Karpas-422 (cell line): ENCODE measurements at regions not wholly inside any gene's neighbourhood (a gene's known extent, or its start where the extent isn't known, plus 50 kb on each side); places are given as distances from the start of the nearest gene placed in this dataset.
"Not testable (repeated sequence)": the region's sequence is repeated elsewhere in the genome, so short reads cannot be mapped to it uniquely, and the experiment has no call there.

ENCODE experiments used
- DNase-seq: peaks from one replicate; pipeline ENCODE4 v3.0.0-alpha.2; 2015
- H2AFZ ChIP-seq: fragments of 200-600 bp; sonication (generic); 2 replicates; pipeline ENCODE4 v1.6.1; 2014; ENCODE audit warnings: antibody characterized with exemption, low read length, mixed read lengths
- H3K27ac ChIP-seq: fragments of 200-600 bp; sonication (generic); 2 replicates; pipeline ENCODE4 v1.5.1; 2014; ENCODE audit warnings: mild to moderate bottlenecking, low read length, moderate library complexity
- H3K27me3 ChIP-seq: fragments of 200-600 bp; sonication (generic); 2 replicates; pipeline ENCODE4 v1.6.1; 2014; ENCODE audit warnings: low read length, mixed read lengths
- H3K36me3 ChIP-seq: fragments of 200-600 bp; sonication (generic); 2 replicates; pipeline ENCODE4 v1.6.1; 2014; ENCODE audit warnings: low read length, mixed read lengths; ENCODE audit not compliant: insufficient read depth
- H3K4me1 ChIP-seq: fragments of 200-600 bp; sonication (generic); 2 replicates; pipeline ENCODE4 v1.6.1; 2014; ENCODE audit warnings: mild to moderate bottlenecking, low read length, mixed read lengths
- H3K4me2 ChIP-seq: fragments of 200-600 bp; sonication (generic); 2 replicates; pipeline ENCODE4 v1.6.1; 2014; ENCODE audit warnings: low read length, low read depth, mild to moderate bottlenecking; ENCODE audit not compliant: poor library complexity, severe bottlenecking
- H3K4me3 ChIP-seq: fragments of 200-600 bp; sonication (generic); 2 replicates; pipeline ENCODE4 v1.5.1; 2014; ENCODE audit warnings: mild to moderate bottlenecking, antibody characterized with exemption, low read length, mixed read lengths
- H3K79me2 ChIP-seq: fragments of 200-600 bp; sonication (generic); 2 replicates; pipeline ENCODE4 v1.6.1; 2014; ENCODE audit warnings: mild to moderate bottlenecking, low read length, mixed read lengths
- H3K9ac ChIP-seq: fragments of 200-600 bp; sonication (generic); 2 replicates; pipeline ENCODE4 v1.6.0; 2014; ENCODE audit warnings: low read length
- H3K9me2 ChIP-seq: fragments of 200-600 bp; sonication (generic), shearing (Covaris generic); replicated peaks from 2 replicates; pipeline ENCODE4 v1.6.0; 2014; ENCODE audit warnings: mild to moderate bottlenecking, low read length, moderate library complexity; ENCODE audit not compliant: insufficient read depth
- H3K9me3 ChIP-seq: fragments of 300-700, 200-600 bp; sonication (generic); 2 replicates; pipeline ENCODE4 v1.6.1; 2014; ENCODE audit warnings: low read length, mixed read lengths
- H4K20me1 ChIP-seq: fragments of 200-600 bp; sonication (generic); 2 replicates; pipeline ENCODE4 v1.6.1; 2014; ENCODE audit warnings: mild to moderate bottlenecking, antibody characterized with exemption, low read length, low read depth; ENCODE audit not compliant: insufficient read depth

DNA sequence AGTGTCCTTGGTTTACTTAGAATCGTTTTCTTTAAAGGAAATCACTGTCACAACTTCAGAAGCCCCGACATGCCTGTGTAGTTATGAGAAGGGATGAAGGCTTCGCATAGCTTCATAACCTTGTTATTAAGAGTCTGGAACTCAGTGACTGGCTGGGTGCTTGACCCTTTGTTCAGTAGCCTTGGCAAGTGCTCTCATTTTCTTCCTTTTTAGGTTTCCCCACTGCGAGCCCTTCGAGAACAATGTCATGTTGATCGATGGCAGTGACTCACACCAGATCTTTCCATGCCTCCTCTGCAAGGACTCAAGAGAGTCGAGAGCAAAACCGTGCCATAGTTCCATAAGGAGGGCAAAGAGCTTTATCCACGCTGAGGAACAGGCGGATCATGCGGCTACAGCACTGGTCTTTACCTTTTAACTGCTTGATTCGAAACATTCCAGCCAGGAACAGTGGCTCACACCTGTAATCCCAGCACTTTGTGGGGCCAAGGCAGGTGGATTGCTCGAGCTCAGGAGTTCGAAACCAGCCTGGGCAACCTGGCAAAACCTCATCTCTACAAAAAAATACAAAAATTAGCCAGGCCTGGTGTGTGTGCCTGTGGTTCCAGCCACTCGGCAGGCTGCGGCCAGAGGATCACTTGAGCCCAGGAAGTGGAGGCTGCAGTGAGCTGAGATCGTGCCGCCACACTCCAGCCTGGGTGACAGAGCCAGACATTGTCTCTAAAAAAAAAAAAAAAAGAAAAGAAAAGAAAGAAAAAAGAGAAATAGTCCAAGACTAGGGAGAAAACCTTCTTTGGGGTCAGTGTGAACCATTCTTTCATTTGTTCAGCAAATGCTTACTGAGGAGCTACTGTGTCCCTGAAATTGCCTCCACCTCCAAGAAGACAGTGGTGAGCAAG, 95.4 kb upstream of the ERRFI1 start:
- H3K4me2 ChIP-seq: no peak overlapping the region
- H3K4me3 ChIP-seq: no peak overlapping the region
- no peak for DNase-seq
- no peaks in the 10 kb centered on the region for H3K79me2 ChIP-seq
- H3K27ac ChIP-seq: no peak overlapping the region
- no peak overlapping the region for H2AFZ ChIP-seq
- H3K36me3 ChIP-seq: no peaks in the 10 kb centered on the region
- H3K9ac ChIP-seq: no peak overlapping the region
- no peaks in the 10 kb centered on the region for H4K20me1 ChIP-seq
- H3K9me3 ChIP-seq: no peaks in the 10 kb centered on the region
- H3K27me3 ChIP-seq: no peaks in the 10 kb centered on the region
- H3K9me2 ChIP-seq: no peaks in the 10 kb centered on the region
- H3K4me1 ChIP-seq: no peaks in the 10 kb centered on the region

- Histone ChIP-seq H3K9me3 (no peaks in the 10 kb centered on the region), H3K9ac (no peak overlapping the region), H3K36me3 (no peaks in the 10 kb centered on the region), H3K27me3 (no peaks in the 10 kb centered on the region), H4K20me1 (no peaks in the 10 kb centered on the region), H3K4me1 (no peaks in the 10 kb centered on the region), H3K4me2 (no peak overlapping the region), H3K4me3 (no peak overlapping the region), H2AFZ (no peak overlapping the region), H3K27ac (no peak overlapping the region), H3K9me2 (no peaks in the 10 kb centered on the region), H3K79me2 (no peaks in the 10 kb centered on the region)
- no peak for DNase-seq
These were observed 94.7 kb upstream of the ERRFI1 start for GRCh38 chr1:8120693-8121260.

GRCh38 chr1:8118736-8119135, 92.6 kb upstream of the ERRFI1 start:
- not testable (repeated sequence) for H3K4me1 ChIP-seq, H3K27ac ChIP-seq, H4K20me1 ChIP-seq, H3K4me3 ChIP-seq, DNase-seq, H3K4me2 ChIP-seq, H3K9ac ChIP-seq, H3K79me2 ChIP-seq, H3K27me3 ChIP-seq, H3K9me3 ChIP-seq, H3K36me3 ChIP-seq, H3K9me2 ChIP-seq, H2AFZ ChIP-seq

DNA sequence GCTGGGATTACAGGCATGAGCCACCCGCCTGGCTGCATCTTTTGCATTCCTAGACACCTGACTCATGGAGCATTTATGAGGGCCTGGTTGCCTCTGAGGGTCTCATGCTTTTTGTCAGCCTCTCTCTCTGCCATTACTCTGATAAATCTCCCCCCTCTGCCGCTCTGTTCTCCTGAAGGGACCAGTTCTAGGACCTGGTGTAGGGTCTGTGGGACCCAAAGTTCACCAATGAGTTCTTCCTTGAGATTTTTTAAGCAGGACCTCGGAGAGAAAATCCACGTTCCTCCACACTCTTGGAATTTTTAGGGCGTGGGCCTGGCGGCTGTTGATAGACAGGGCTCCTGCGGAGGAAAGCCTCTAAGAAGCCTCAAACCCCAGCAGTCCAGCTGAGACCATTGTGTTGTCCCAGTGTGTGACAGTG, 91.9 kb upstream of the ERRFI1 start:
- no peak overlapping the region for H3K4me2 ChIP-seq
- H4K20me1 ChIP-seq: no peaks in the 10 kb centered on the region
- no peak overlapping the region for H2AFZ ChIP-seq
- DNase-seq: no peak
- H3K9ac ChIP-seq: no peak overlapping the region
- H3K79me2 ChIP-seq: no peaks in the 10 kb centered on the region
- no peaks in the 10 kb centered on the region for H3K9me3 ChIP-seq
- no peaks in the 10 kb centered on the region for H3K36me3 ChIP-seq
- no peak overlapping the region for H3K4me3 ChIP-seq
- H3K4me1 ChIP-seq: no peaks in the 10 kb centered on the region
- no peak overlapping the region for H3K27ac ChIP-seq
- H3K9me2 ChIP-seq: no peaks in the 10 kb centered on the region
- H3K27me3 ChIP-seq: no peaks in the 10 kb centered on the region

GRCh38 chr1:8116894-8117264, 90.8 kb upstream of the ERRFI1 start:
- Histone ChIP-seq H3K9me2 (no peaks in the 10 kb centered on the region), H3K27ac (no peak overlapping the region), H3K4me2 (no peak overlapping the region), H3K9me3 (no peaks in the 10 kb centered on the region), H3K79me2 (no peaks in the 10 kb centered on the region), H3K4me1 (no peaks in the 10 kb centered on the region), H2AFZ (no peak overlapping the region), H4K20me1 (no peaks in the 10 kb centered on the region), H3K9ac (no peak overlapping the region), H3K36me3 (no peaks in the 10 kb centered on the region), H3K4me3 (no peak overlapping the region), H3K27me3 (no peaks in the 10 kb centered on the region)
- no peak for DNase-seq

GRCh38 chr1:8115769-8116167, 89.7 kb upstream of the ERRFI1 start:
- no peak overlapping the region for H3K4me3 ChIP-seq
- no peaks in the 10 kb centered on the region for H3K9me2 ChIP-seq
- H3K79me2 ChIP-seq: no peaks in the 10 kb centered on the region
- H3K27me3 ChIP-seq: no peaks in the 10 kb centered on the region
- no peak overlapping the region for H3K9ac ChIP-seq
- no peak overlapping the region for H3K4me2 ChIP-seq
- H3K27ac ChIP-seq: no peak overlapping the region
- H3K4me1 ChIP-seq: no peaks in the 10 kb centered on the region
- no peaks in the 10 kb centered on the region for H3K9me3 ChIP-seq
- no peak for DNase-seq
- no peaks in the 10 kb centered on the region for H3K36me3 ChIP-seq
- H2AFZ ChIP-seq: no peak overlapping the region
- no peaks in the 10 kb centered on the region for H4K20me1 ChIP-seq

DNA sequence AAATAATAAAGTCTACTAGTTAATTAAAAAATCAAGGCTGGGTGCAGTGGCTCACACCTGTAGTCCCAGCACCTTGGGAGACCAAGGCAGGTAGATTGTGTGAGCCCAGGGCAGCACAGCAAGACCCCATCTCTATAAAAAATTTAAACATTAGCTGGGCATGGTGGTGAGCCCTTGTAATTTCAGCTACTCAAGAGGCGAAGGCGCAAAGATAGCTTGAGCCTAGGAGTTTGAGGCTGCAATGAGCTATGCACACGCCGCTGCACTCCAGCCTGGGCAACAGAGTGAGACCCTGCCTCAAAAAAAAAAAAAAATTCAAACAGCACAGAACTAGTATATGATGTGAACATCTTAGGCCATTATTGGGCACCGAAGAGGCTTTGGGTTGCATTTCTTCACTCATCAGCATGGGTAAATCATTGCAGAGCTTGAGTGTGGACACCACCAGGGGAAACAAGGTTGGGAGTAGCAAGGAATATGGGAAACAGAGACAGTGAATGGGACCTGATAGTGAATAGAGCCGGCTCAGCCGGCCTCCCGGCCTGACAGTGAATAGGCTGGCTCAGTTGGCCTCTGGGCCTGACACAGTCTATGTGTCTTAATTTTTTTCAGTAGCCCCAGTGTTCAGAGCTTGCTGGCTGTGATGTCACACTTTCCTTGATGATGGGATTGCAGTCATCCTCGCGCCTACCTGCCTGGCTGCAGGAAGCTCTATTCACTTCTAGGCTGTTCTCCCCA, 89.1 kb upstream of the ERRFI1 start:
- no peak overlapping the region for H3K4me3 ChIP-seq
- no peaks in the 10 kb centered on the region for H3K9me3 ChIP-seq
- no peaks in the 10 kb centered on the region for H3K79me2 ChIP-seq
- no peaks in the 10 kb centered on the region for H4K20me1 ChIP-seq
- H3K4me2 ChIP-seq: no peak overlapping the region
- H3K4me1 ChIP-seq: no peaks in the 10 kb centered on the region
- no peaks in the 10 kb centered on the region for H3K27me3 ChIP-seq
- no peak overlapping the region for H2AFZ ChIP-seq
- H3K9ac ChIP-seq: no peak overlapping the region
- no peak overlapping the region for H3K27ac ChIP-seq
- no peaks in the 10 kb centered on the region for H3K9me2 ChIP-seq
- no peak for DNase-seq
- no peaks in the 10 kb centered on the region for H3K36me3 ChIP-seq
